ENCODE measurements at regions not wholly inside any gene's neighbourhood (a gene's known extent, or its start where the extent isn't known, plus 50 kb on each side); places are given as distances from the start of the nearest gene placed in this dataset.

- no peaks in the 10 kb centered on the region for H3K36me3 ChIP-seq (ENCODE audit: insufficient read depth, low read length)
- no peaks in the 10 kb centered on the region for H3K79me2 ChIP-seq (ENCODE audit: insufficient read depth, low read length)
- TF ChIP-seq EZH2phosphoT487 (IDR thresholded peaks at IDR 0.05; ENCODE audit: borderline replicate concordance), result no peak
- TF ChIP-seq, protein P1, sequence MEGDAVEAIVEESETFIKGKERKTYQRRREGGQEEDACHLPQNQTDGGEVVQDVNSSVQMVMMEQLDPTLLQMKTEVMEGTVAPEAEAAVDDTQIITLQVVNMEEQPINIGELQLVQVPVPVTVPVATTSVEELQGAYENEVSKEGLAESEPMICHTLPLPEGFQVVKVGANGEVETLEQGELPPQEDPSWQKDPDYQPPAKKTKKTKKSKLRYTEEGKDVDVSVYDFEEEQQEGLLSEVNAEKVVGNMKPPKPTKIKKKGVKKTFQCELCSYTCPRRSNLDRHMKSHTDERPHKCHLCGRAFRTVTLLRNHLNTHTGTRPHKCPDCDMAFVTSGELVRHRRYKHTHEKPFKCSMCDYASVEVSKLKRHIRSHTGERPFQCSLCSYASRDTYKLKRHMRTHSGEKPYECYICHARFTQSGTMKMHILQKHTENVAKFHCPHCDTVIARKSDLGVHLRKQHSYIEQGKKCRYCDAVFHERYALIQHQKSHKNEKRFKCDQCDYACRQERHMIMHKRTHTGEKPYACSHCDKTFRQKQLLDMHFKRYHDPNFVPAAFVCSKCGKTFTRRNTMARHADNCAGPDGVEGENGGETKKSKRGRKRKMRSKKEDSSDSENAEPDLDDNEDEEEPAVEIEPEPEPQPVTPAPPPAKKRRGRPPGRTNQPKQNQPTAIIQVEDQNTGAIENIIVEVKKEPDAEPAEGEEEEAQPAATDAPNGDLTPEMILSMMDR (conservative IDR thresholded peaks at IDR 0.05; ENCODE audit: low read length), result no peak
- no peaks in the 10 kb centered on the region for H3K9me3 ChIP-seq (ENCODE audit: insufficient read depth, low read depth, low read length)
- H3F3A ChIP-seq (ENCODE audit: low read depth), result no peaks in the 10 kb centered on the region
- no peak overlapping the region for H3K4me2 ChIP-seq (ENCODE audit: low read depth, low read length, poor library complexity, severe bottlenecking)
- no peaks in the 10 kb centered on the region for H3K9me2 ChIP-seq (replicated peaks; ENCODE audit: low read depth, low read length)
- H3K4me3 ChIP-seq (ENCODE audit: low read length, poor library complexity, severe bottlenecking), result no peak overlapping the region
- no peak overlapping the region for H2AFZ ChIP-seq (ENCODE audit: low read length)
- H3K27me3 ChIP-seq (ENCODE audit: insufficient read depth, low read length, poor library complexity, severe bottlenecking), result no peaks in the 10 kb centered on the region
- H4K20me1 ChIP-seq (ENCODE audit: insufficient read depth, low read length, poor library complexity, severe bottlenecking), result no peaks in the 10 kb centered on the region
- no peak overlapping the region for H3K9ac ChIP-seq (ENCODE audit: low read depth, low read length, poor library complexity, severe bottlenecking)
- no peaks in the 10 kb centered on the region for H3K4me1 ChIP-seq (ENCODE audit: insufficient read depth, low read length, poor library complexity, severe bottlenecking)
Observed at GRCh38 chr7:41524876-41525275, 178.0 kb downstream of the INHBA start.

DNA sequence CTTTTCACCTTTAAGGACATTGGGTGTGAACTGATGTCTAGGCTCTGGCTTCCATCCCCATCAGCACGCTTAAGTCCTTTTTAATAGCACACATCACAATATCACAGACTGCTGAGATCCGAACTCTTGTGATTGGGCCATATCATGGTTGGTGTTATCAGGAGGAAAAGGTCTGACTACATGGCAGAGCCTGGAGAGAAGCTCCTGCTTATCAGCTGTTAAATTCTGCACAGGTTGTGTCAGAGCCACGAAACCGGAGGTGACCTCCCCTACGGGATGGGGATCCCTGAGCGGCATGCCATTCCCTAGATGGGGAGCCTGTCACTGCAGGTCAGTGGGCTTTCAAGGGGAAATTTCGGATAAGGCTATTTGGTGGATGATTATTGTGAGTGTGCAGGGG is 182.4 kb downstream of the INHBA start:
- H3K4me1 ChIP-seq (ENCODE audit: insufficient read depth, low read length, poor library complexity, severe bottlenecking), result no peaks in the 10 kb centered on the region
- no peaks in the 10 kb centered on the region for H4K20me1 ChIP-seq (ENCODE audit: insufficient read depth, low read length, poor library complexity, severe bottlenecking)
- H3K9me2 ChIP-seq (replicated peaks; ENCODE audit: low read depth, low read length), result no peaks in the 10 kb centered on the region
- no peaks in the 10 kb centered on the region for H3K79me2 ChIP-seq (ENCODE audit: insufficient read depth, low read length)
- H3K9me3 ChIP-seq (ENCODE audit: insufficient read depth, low read depth, low read length), result no peaks in the 10 kb centered on the region
- no peak overlapping the region for H2AFZ ChIP-seq (ENCODE audit: low read length)
- no peak for TF ChIP-seq EZH2phosphoT487 (IDR thresholded peaks at IDR 0.05; ENCODE audit: borderline replicate concordance)
- TF ChIP-seq, protein P1 (conservative IDR thresholded peaks at IDR 0.05; ENCODE audit: low read length), result no peak
- H3K4me3 ChIP-seq (ENCODE audit: low read length, poor library complexity, severe bottlenecking), result no peak overlapping the region
- H3K27me3 ChIP-seq (ENCODE audit: insufficient read depth, low read length, poor library complexity, severe bottlenecking), result no peaks in the 10 kb centered on the region
- no peaks in the 10 kb centered on the region for H3K36me3 ChIP-seq (ENCODE audit: insufficient read depth, low read length)
- H3F3A ChIP-seq (ENCODE audit: low read depth), result no peaks in the 10 kb centered on the region
- no peak overlapping the region for H3K4me2 ChIP-seq (ENCODE audit: low read depth, low read length, poor library complexity, severe bottlenecking)
- no peak overlapping the region for H3K9ac ChIP-seq (ENCODE audit: low read depth, low read length, poor library complexity, severe bottlenecking)

DNA sequence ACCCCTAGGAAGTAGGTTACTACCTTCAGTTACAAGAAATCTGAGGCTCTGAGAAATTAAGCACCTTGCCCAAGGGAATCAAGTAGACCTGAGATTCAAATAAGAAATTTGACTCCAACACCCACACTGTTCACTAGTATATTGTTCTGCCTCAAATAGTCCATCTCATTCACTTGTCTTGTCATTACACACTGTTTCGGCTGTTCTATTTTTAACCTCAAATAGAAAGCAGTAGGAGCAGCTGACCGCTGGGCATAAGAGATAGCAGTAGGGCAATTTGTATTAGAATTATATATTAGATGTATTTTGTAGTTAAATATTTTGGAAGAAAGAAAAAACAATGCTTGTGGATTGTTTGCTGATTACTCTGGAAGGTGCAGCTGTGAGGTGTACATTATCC is 185.1 kb downstream of the INHBA start:
- Histone ChIP-seq H3K4me2 (ENCODE audit: low read depth, low read length, poor library complexity, severe bottlenecking) (no peak overlapping the region), H3F3A (ENCODE audit: low read depth) (no peaks in the 10 kb centered on the region), H3K9me2 (replicated peaks; ENCODE audit: low read depth, low read length) (no peaks in the 10 kb centered on the region), H3K4me1 (ENCODE audit: insufficient read depth, low read length, poor library complexity, severe bottlenecking) (no peaks in the 10 kb centered on the region), H2AFZ (ENCODE audit: low read length) (no peak overlapping the region), H3K4me3 (ENCODE audit: low read length, poor library complexity, severe bottlenecking) (no peak overlapping the region), H3K9me3 (ENCODE audit: insufficient read depth, low read depth, low read length) (no peaks in the 10 kb centered on the region), H3K36me3 (ENCODE audit: insufficient read depth, low read length) (no peaks in the 10 kb centered on the region), H3K27me3 (ENCODE audit: insufficient read depth, low read length, poor library complexity, severe bottlenecking) (no peaks in the 10 kb centered on the region), H3K9ac (ENCODE audit: low read depth, low read length, poor library complexity, severe bottlenecking) (no peak overlapping the region), H4K20me1 (ENCODE audit: insufficient read depth, low read length, poor library complexity, severe bottlenecking) (no peaks in the 10 kb centered on the region), H3K79me2 (ENCODE audit: insufficient read depth, low read length) (no peaks in the 10 kb centered on the region)
- no peak for TF ChIP-seq EZH2phosphoT487 (IDR thresholded peaks at IDR 0.05; ENCODE audit: borderline replicate concordance)
- TF ChIP-seq, protein P1 (conservative IDR thresholded peaks at IDR 0.05; ENCODE audit: low read length), result no peak
